ENCODE measurements at regions not wholly inside any gene's neighbourhood (a gene's known extent, or its start where the extent isn't known, plus 50 kb on each side); places are given as distances from the start of the nearest gene placed in this dataset.

DNA sequence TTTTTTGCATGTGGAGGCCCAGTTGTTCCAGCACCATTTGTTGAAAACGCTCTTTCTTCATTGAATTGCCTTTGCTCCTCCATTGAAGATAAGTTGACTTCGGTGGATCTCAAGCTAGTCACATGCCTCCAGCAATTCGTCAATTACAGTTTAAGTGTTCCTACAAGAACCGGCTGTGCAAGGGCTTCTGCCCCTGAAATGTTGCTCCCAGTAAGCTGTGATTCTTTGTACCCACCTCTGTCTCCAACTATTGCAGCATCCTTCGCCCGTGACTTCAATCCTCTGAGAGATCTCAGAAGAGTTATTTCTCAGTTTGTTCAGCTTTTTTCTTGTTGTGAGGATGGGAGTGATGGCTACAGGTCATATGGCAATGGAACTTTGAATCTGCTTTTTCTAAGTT is 194.2 kb upstream of the B3GAT1 start:
- FAIRE-seq (no peak), DNase-seq (ENCODE audit: low spot score) (no peak), ATAC-seq (no peak)
- no peak overlapping the region for H3K27ac ChIP-seq (ENCODE audit: extremely low read length, insufficient read depth, low read length)
- no peaks in the 10 kb centered on the region for H3K36me3 ChIP-seq (replicated peaks in 1 of 2; ENCODE audit: control insufficient read depth in 1 of 2, insufficient read depth in 2 of 2, low read length in 2 of 2)
- TF ChIP-seq FOXC1 (CRISPR knock-in tag; IDR thresholded peaks at IDR 0.05; ENCODE audit: borderline replicate concordance): no peak
- no peak for TF ChIP-seq RBAK (CRISPR knock-in tag; IDR thresholded peaks at IDR 0.05)
- TF ChIP-seq ZNF235 (CRISPR knock-in tag; IDR thresholded peaks at IDR 0.05; ENCODE audit: borderline replicate concordance): no peak
- TF ChIP-seq ZFAT (CRISPR knock-in tag; conservative IDR thresholded peaks at IDR 0.05): no peak
- no peaks in the 10 kb centered on the region for H3K79me2 ChIP-seq (ENCODE audit: insufficient read depth, low read length)
- 2% methylated on average over 6 of the region's 6 CpGs for WGBS (ENCODE audit: low lambda C conversion rate)
- intact Hi-C loops (cut with micrococcal nuclease; ENCODE audit: unreplicated experiment): no loop called here
- CTCF ChIA-PET (ENCODE audit: low intra/inter-chr PET ratio, low total read pairs): no interaction called here
- no peak overlapping the region for H3K4me3 ChIP-seq (replicated peaks in 1 of 3; ENCODE audit: insufficient read depth in 1 of 3, low read depth in 2 of 3, low read length in 3 of 3)
- in situ Hi-C loops (cut with HindIII; ENCODE audit: extremely low pct_ligation_motif_present, low pct_unique_long_range_greater_than_20kb): no loop called here
- H4K20me1 ChIP-seq (ENCODE audit: insufficient read depth, low read length): no peaks in the 10 kb centered on the region
- no peak overlapping the region for H3K9ac ChIP-seq (ENCODE audit: insufficient read depth, low read depth, low read length)
- BruUV-seq (replicated peaks): no TSS peak
- POLR2A ChIA-PET: no interaction called here
- no peaks in the 10 kb centered on the region for H3K4me1 ChIP-seq (ENCODE audit: insufficient read depth, low read length)
- H3K9me3 ChIP-seq (ENCODE audit: low read length): no peaks in the 10 kb centered on the region
- no peak overlapping the region for H3K4me2 ChIP-seq (ENCODE audit: low read depth, low read length)
- H3K27me3 ChIP-seq (ENCODE audit: control insufficient read depth in 1 of 2, insufficient read depth in 2 of 2, low read length in 2 of 2): peaks cover 1 to 27% of the 10 kb centered on the region in 2 experiments; a peak in 3 of 5 replicates
- H2AFZ ChIP-seq (ENCODE audit: low read length): no peak overlapping the region

DNA sequence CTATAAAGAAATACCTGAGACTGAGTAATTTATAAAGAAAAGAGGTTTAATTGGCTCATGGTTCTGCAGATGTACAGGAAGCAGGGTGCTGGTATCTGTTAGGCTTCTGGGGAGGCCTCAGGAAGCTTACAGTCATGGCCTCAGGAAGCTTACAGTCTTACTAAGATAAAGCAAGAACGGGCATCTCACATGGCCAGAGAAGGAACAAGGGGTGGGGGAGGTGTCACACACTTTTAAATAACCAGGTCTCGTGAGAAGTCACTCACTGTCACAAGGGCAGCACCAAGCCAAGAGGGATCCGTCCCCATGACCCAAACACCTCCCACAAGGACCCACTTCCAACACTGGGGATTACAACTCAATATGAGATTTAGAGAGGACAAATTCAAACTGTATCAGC is 192.8 kb upstream of the B3GAT1 start:
- FAIRE-seq: no peak
- DNase-seq (ENCODE audit: low spot score): no peak
- no CpG with 5 or more reads among the region's 3 CpGs for WGBS (ENCODE audit: low lambda C conversion rate)
- Histone ChIP-seq H3K4me1 (ENCODE audit: insufficient read depth, low read length) (no peaks in the 10 kb centered on the region), H3K27me3 (ENCODE audit: control insufficient read depth in 1 of 2, insufficient read depth in 2 of 2, low read length in 2 of 2) (peaks cover 1 to 13% of the 10 kb centered on the region in 2 experiments; a peak in 3 of 5 replicates), H3K9ac (ENCODE audit: insufficient read depth, low read depth, low read length) (no peak overlapping the region), H3K4me2 (ENCODE audit: low read depth, low read length) (no peak overlapping the region), H3K9me3 (ENCODE audit: low read length) (no peaks in the 10 kb centered on the region), H3K27ac (ENCODE audit: extremely low read length, insufficient read depth, low read length) (no peak overlapping the region), H3K36me3 (replicated peaks in 1 of 2; ENCODE audit: control insufficient read depth in 1 of 2, insufficient read depth in 2 of 2, low read length in 2 of 2) (no peaks in the 10 kb centered on the region), H2AFZ (ENCODE audit: low read length) (no peak overlapping the region), H4K20me1 (ENCODE audit: insufficient read depth, low read length) (no peaks in the 10 kb centered on the region), H3K4me3 (replicated peaks in 1 of 3; ENCODE audit: insufficient read depth in 1 of 3, low read depth in 2 of 3, low read length in 3 of 3) (no peak overlapping the region), H3K79me2 (ENCODE audit: insufficient read depth, low read length) (no peaks in the 10 kb centered on the region)
- TF ChIP-seq, protein P1, sequence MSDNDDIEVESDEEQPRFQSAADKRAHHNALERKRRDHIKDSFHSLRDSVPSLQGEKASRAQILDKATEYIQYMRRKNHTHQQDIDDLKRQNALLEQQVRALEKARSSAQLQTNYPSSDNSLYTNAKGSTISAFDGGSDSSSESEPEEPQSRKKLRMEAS (IDR thresholded peaks at IDR 0.05): no peak
- TF ChIP-seq ZNF615 (CRISPR knock-in tag; IDR thresholded peaks at IDR 0.05; ENCODE audit: borderline replicate concordance): no peak
- no TSS peak for BruUV-seq (replicated peaks)
- ChIA-PET CTCF (ENCODE audit: low intra/inter-chr PET ratio, low total read pairs) (no interaction called here), POLR2A (no interaction called here)
- intact Hi-C loops (cut with micrococcal nuclease; ENCODE audit: unreplicated experiment): no loop called here
- no peak for ATAC-seq
- in situ Hi-C loops (cut with HindIII; ENCODE audit: extremely low pct_ligation_motif_present, low pct_unique_long_range_greater_than_20kb): no loop called here
